ENCODE measurements at regions not wholly inside any gene's neighbourhood (a gene's known extent, or its start where the extent isn't known, plus 50 kb on each side); places are given as distances from the start of the nearest gene placed in this dataset.

DNA sequence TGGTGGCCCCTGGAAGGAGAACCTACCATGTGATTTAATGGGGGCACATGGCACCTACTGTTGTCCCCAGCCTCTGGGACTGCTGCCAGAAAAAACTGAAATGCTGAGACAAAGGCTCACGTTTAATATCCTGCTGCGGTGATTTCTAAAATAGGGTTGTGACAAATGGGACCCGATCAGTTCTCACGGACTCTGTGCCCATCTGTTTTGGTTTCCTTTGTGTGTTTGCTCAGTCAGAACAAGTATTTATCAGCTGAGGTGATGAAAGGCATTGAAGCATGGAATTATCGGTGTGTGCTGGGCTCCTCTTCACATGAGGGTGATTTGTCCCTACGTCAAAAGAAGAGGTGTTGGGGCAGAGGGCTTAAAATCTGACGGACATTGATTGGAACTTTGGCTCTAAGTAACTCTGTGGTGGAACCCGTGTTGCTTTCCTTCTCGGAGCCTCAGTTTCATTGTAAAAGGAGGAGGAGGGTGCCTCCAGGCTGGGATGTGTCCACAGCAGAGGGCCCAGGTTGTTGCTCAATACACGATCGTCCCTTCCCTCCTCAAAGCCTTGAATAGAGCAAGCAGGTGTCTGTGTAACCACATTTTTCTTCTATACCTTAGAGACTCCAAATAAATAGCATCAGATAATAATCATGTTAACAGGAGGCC is 283.3 kb upstream of the RGMA start:
- TF ChIP-seq SNAI2 (CRISPR knock-in tag; IDR thresholded peaks at IDR 0.05): no peak
- TF ChIP-seq TOX (CRISPR knock-in tag; IDR thresholded peaks at IDR 0.05; ENCODE audit: borderline replicate concordance): no peak
- no peak for TF ChIP-seq ZNF565 (CRISPR knock-in tag; conservative IDR thresholded peaks at IDR 0.05; ENCODE audit: low read depth)
- TF ChIP-seq, protein P1, sequence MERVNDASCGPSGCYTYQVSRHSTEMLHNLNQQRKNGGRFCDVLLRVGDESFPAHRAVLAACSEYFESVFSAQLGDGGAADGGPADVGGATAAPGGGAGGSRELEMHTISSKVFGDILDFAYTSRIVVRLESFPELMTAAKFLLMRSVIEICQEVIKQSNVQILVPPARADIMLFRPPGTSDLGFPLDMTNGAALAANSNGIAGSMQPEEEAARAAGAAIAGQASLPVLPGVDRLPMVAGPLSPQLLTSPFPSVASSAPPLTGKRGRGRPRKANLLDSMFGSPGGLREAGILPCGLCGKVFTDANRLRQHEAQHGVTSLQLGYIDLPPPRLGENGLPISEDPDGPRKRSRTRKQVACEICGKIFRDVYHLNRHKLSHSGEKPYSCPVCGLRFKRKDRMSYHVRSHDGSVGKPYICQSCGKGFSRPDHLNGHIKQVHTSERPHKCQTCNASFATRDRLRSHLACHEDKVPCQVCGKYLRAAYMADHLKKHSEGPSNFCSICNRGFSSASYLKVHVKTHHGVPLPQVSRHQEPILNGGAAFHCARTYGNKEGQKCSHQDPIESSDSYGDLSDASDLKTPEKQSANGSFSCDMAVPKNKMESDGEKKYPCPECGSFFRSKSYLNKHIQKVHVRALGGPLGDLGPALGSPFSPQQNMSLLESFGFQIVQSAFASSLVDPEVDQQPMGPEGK (CRISPR knock-in tag; IDR thresholded peaks at IDR 0.05; ENCODE audit: borderline replicate concordance): no peak
- no peak for TF ChIP-seq RARB (CRISPR knock-in tag; IDR thresholded peaks at IDR 0.05)
